OCI-LY1 (cell line): ENCODE measurements at regions not wholly inside any gene's neighbourhood (a gene's known extent, or its start where the extent isn't known, plus 50 kb on each side); places are given as distances from the start of the nearest gene placed in this dataset.

ENCODE experiments used
- H2AFZ ChIP-seq: fragments of 200-600 bp; sonication (generic), shearing (Covaris generic); 2 replicates; pipeline ENCODE4 v1.6.0; 2014; ENCODE audit warnings: antibody characterized with exemption, mild to moderate bottlenecking, low read length
- H3F3A ChIP-seq: fragments of 200-600 bp; sonication (generic), shearing (Covaris generic); 2 replicates; pipeline ENCODE4 v1.6.0; 2014; ENCODE audit warnings: mild to moderate bottlenecking, antibody characterized with exemption, low read length, moderate library complexity; ENCODE audit not compliant: insufficient read depth
- H3K27ac ChIP-seq: fragments of 200-600 bp; sonication (generic); 2 replicates; pipeline ENCODE4 v1.5.1; 2014; ENCODE audit warnings: low read length, mixed run types, mild to moderate bottlenecking, low read depth; ENCODE audit not compliant: poor library complexity, severe bottlenecking
- H3K27me3 ChIP-seq: fragments of 200-600 bp; sonication (generic); 2 replicates; pipeline ENCODE4 v1.6.0; 2014; ENCODE audit warnings: antibody characterized with exemption, mild to moderate bottlenecking, low read length, moderate library complexity; ENCODE audit not compliant: insufficient read depth
- H3K36me3 ChIP-seq: fragments of 200-600 bp; sonication (generic); 2 replicates; pipeline ENCODE4 v1.6.1; 2014; ENCODE audit warnings: mild to moderate bottlenecking, antibody characterized with exemption, low read length, moderate library complexity, mixed read lengths; ENCODE audit not compliant: insufficient read depth
- H3K4me1 ChIP-seq: fragments of 200-600 bp; sonication (generic); 2 replicates; pipeline ENCODE4 v1.5.1; 2014; ENCODE audit warnings: mild to moderate bottlenecking, low read length, moderate library complexity; ENCODE audit not compliant: insufficient read depth, severe bottlenecking
- H3K4me2 ChIP-seq: fragments of 200-600 bp; sonication (generic), shearing (Covaris generic); 2 replicates; pipeline ENCODE4 v1.6.1; 2014; ENCODE audit warnings: low read length
- H3K4me3 ChIP-seq: fragments of 200-600 bp; sonication (generic); 2 replicates; pipeline ENCODE4 v1.5.1; 2014; ENCODE audit warnings: low read length, low read depth, mild to moderate bottlenecking, mixed read lengths; ENCODE audit not compliant: poor library complexity, severe bottlenecking
- H3K79me2 ChIP-seq: fragments of 200-600 bp; shearing (Covaris generic); 2 replicates; pipeline ENCODE4 v1.6.1; 2016; ENCODE audit warnings: mixed run types, low read length, mixed read lengths; ENCODE audit not compliant: insufficient read depth
- H3K9ac ChIP-seq: fragments of 200-600 bp; sonication (generic), shearing (Covaris generic); 2 replicates; pipeline ENCODE4 v1.6.1; 2014; ENCODE audit warnings: mild to moderate bottlenecking, low read length, mixed read lengths
- H3K9me2 ChIP-seq: fragments of 200-600 bp; sonication (generic), shearing (Covaris generic); 2 replicates; pipeline ENCODE4 v1.6.1; 2014; ENCODE audit warnings: low read depth, mild to moderate bottlenecking, low read length, mixed read lengths
- H3K9me3 ChIP-seq: fragments of 200-600 bp; shearing (Covaris generic); 2 replicates; pipeline ENCODE4 v1.6.1; 2014; ENCODE audit warnings: low read length, mixed read lengths
- H4K20me1 ChIP-seq: fragments of 200-600 bp; sonication (generic), shearing (Covaris generic); 2 replicates; pipeline ENCODE4 v1.6.0; 2016; ENCODE audit warnings: mild to moderate bottlenecking, low read length; ENCODE audit not compliant: insufficient read depth
- CTCF ChIP-seq: fragments of 200-600 bp; sonication (generic), shearing (Covaris generic); IDR thresholded peaks from 2 replicates; pipeline ENCODE4 v1.5.1; 2017; ENCODE audit warnings: mild to moderate bottlenecking, antibody characterized with exemption, low read length, moderate library complexity, mixed read lengths
- EZH2 ChIP-seq: fragments of 200-600 bp; sonication (generic), shearing (Covaris generic); IDR thresholded peaks from 2 replicates; pipeline ENCODE4 v1.8.0; 2017; ENCODE audit warnings: borderline replicate concordance, mixed run types, mild to moderate bottlenecking, antibody characterized with exemption, low read length, moderate library complexity, mixed read lengths

- Histone ChIP-seq H3K9me3 (no peaks in the 10 kb centered on the region), H3K9ac (no peak overlapping the region), H2AFZ (no peak overlapping the region), H3K4me2 (no peak overlapping the region), H3K9me2 (no peaks in the 10 kb centered on the region), H3K4me3 (no peak overlapping the region), H3K4me1 (no peaks in the 10 kb centered on the region), H3K27me3 (no peaks in the 10 kb centered on the region), H3F3A (no peaks in the 10 kb centered on the region), H3K79me2 (no peaks in the 10 kb centered on the region), H3K36me3 (no peaks in the 10 kb centered on the region), H3K27ac (no peak overlapping the region), H4K20me1 (no peaks in the 10 kb centered on the region)
- TF ChIP-seq EZH2, result no peak
- TF ChIP-seq CTCF, result no peak
Observed at GRCh38 chr21:16788584-16788983, 724.3 kb upstream of the CXADR start.

GRCh38 chr21:16789636-16790035 is 723.2 kb upstream of the CXADR start:
- no peaks in the 10 kb centered on the region for H3K79me2 ChIP-seq
- H3K27me3 ChIP-seq, result no peaks in the 10 kb centered on the region
- H3F3A ChIP-seq, result no peaks in the 10 kb centered on the region
- H3K36me3 ChIP-seq, result no peaks in the 10 kb centered on the region
- H3K9me2 ChIP-seq, result no peaks in the 10 kb centered on the region
- H3K9ac ChIP-seq, result no peak overlapping the region
- no peak overlapping the region for H3K27ac ChIP-seq
- no peaks in the 10 kb centered on the region for H4K20me1 ChIP-seq
- TF ChIP-seq EZH2 (no peak), CTCF (no peak)
- no peaks in the 10 kb centered on the region for H3K9me3 ChIP-seq
- H2AFZ ChIP-seq, result no peak overlapping the region
- no peak overlapping the region for H3K4me2 ChIP-seq
- H3K4me3 ChIP-seq, result no peak overlapping the region
- no peaks in the 10 kb centered on the region for H3K4me1 ChIP-seq

GRCh38 chr21:16792101-16792500 is 720.7 kb upstream of the CXADR start:
- no peak overlapping the region for H3K4me3 ChIP-seq
- no peak overlapping the region for H2AFZ ChIP-seq
- no peaks in the 10 kb centered on the region for H3K79me2 ChIP-seq
- no peaks in the 10 kb centered on the region for H3K27me3 ChIP-seq
- H3K4me1 ChIP-seq, result no peaks in the 10 kb centered on the region
- no peak overlapping the region for H3K27ac ChIP-seq
- H3F3A ChIP-seq, result no peaks in the 10 kb centered on the region
- no peak overlapping the region for H3K9ac ChIP-seq
- H3K9me2 ChIP-seq, result no peaks in the 10 kb centered on the region
- TF ChIP-seq EZH2 (no peak), CTCF (no peak)
- H3K36me3 ChIP-seq, result no peaks in the 10 kb centered on the region
- no peaks in the 10 kb centered on the region for H4K20me1 ChIP-seq
- H3K9me3 ChIP-seq, result no peaks in the 10 kb centered on the region
- H3K4me2 ChIP-seq, result no peak overlapping the region
